GM19324 (cell line): ENCODE measurements at regions not wholly inside any gene's neighbourhood (a gene's known extent, or its start where the extent isn't known, plus 50 kb on each side); places are given as distances from the start of the nearest gene placed in this dataset.

Source experiments
- ATAC-seq: cut with Tn5 transposase; IDR thresholded peaks from one replicate; pipeline ENCODE4 v1.9.1; 2021; ENCODE audit warnings: mild to moderate bottlenecking, moderate library complexity; ENCODE audit not compliant: unreplicated experiment, low FRiP score

- ATAC-seq: no peak
These were observed 677.0 kb downstream of the NYAP2 start for GRCh38 chr2:226076529-226076928.

GRCh38 chr2:226074391-226074790 is 674.9 kb downstream of the NYAP2 start:
- no peak for ATAC-seq

DNA sequence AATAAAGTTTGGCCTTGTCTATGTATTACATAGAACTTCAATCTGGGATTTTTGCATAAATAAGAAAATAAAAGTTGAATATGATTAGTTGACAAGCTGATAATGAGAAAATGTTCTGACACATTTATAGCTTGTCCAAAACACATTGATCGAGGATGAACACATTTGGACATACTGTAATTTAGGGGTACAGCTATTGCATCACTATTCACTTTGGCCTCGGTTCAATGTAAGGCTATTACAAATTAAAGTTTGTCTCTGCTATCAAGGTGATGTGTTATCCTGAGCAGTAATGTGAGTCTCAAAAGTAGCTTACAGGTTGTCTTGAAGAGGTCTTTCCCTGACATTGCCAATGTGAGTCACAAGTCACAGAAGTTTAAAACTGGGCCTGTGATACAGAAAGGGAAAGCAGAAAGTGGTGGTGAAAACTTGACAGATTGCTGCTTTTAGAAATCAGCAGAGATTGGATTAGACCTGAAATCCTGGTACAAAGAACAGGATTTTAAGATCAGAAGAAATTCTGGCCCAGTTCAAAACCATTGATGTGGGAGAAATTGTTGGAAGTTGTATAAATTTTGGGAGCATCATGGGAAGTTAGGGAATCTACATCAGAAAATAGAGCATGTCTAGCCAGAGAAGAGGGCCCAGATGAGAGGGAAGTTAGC is 674.1 kb downstream of the NYAP2 start:
- ATAC-seq: no peak

DNA sequence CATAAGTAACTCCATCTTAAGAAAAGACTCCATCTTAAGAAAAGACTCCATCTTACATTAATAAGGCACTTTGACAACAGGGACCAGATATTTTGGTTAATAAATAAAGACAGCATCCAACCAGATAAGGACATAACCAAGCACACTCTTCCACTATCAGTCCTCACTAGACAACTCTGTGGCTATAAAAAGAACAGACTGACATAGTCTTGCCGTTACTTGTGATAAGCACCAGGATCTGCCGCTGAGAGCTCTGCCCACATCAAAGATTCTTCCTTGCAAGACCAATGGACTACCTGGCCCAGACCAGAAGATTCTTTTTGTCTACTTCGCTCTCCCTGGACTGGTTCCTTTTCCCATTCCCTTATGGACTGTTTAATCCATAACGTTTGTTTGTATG is 667.4 kb downstream of the NYAP2 start:
- ATAC-seq: no peak

GRCh38 chr2:226066391-226066790 is 666.9 kb downstream of the NYAP2 start:
- no peak for ATAC-seq

- ATAC-seq: no peak
These were observed 665.5 kb downstream of the NYAP2 start for GRCh38 chr2:226064932-226065570.

DNA sequence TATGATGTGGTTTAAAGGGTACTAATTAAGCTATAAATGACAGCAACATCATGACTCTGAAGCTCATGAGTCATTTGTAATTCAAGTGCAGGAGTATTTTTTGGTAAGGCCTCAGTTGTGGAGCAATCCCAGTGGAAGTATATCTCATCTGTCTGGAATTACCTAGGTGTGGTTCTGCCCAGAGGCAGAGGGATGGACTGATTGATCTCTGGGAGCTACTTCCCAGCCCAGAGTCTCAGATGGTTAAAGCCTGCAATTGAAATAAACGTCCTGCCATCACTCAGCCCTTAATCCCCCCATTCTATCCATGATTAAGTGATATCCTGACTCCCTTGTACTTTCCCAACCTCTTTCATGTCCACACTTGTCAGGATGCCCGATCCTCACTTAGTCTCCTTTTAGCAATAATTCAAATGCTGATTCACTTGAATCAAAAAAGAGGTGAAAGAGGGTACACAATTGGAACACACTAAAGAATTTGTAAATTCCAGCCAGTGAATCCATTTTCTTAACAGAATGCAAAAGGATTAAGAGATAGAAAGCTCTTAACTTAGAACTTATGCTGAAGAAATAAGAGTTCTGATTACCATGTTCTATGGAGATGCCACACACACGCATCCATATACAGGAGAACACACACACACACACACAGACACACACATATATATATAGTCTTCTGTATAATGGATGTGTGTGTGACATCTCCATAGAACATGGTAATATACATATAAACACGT is 664.4 kb downstream of the NYAP2 start:
- no peak for ATAC-seq

- ATAC-seq: no peak
These were observed 660.6 kb downstream of the NYAP2 start for GRCh38 chr2:226059961-226060627.

DNA sequence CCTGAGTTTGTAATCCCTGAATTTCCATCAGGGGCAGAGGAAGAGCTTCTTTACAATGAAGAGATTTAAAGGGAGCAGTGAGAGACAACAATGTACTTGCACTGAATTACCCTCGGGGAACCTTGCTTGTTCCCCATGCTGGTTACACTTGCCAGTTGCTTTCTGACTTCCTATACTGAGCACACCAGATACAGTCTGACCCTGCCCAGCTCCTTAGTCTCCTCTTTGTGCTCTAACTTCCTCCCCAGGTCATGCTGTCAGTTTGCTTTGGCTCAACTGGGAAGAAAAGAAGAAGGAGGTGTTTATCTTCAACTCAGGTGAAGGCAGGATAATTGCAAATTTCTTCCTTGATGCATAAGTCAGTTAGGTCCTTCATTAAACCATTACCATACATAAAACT is 658.4 kb downstream of the NYAP2 start:
- ATAC-seq: no peak

DNA sequence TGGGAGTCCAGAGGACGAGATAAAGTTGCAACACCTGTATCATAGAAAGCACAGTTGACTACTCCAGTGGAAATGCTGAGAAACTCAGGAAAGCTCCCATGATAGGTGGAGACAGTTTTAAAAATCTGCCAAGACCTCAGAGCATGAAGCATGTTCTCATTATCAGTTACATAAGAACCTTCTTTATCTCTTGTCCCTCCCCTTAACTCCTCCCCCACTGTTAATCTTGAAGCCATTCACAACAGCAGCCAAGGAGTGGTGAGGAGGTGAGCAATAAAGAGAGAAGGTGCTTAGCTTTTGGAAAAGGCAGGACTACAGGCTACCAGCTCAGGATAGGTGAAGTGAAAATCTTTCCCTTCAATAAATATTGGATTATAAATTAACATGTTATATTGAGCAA is 657.9 kb downstream of the NYAP2 start:
- ATAC-seq: no peak

GRCh38 chr2:226052772-226053416 is 653.4 kb downstream of the NYAP2 start:
- no peak for ATAC-seq

DNA sequence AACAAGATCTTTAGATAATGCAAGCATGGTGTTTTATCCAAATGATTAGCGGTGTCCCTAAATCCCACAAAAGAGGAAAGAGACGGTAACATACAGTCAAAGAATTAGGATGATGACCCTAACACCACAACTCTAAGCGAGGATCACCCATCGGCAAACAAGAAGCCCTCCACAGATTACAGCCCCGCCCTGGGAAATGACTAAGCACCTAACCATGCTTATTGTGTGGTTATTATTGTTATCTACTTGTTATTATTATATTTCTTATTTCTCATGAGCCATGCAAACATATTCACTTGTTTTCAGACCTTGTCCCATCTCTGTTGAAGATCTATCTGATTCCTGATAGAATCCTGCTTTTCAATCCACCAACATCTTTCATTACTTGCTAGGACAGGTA is 651.3 kb downstream of the NYAP2 start:
- ATAC-seq: no peak

DNA sequence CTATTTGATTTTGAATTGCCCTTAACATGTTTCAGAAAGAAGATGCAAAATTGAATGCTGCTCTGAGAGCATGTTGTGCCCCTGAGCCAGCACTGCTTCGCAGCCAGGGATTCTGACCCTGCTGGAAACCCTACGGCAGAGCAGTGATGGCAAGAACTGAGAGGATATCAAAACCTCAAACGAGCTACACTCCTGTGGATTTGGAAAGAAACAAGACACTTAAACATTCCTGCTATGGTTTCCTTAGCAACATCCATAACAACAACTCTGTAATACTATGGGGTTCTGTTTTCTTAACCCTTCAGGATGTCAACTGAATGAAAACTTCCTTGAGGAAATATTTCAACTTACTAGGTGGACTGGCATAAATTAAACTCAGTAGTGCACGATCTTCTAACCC is 649.1 kb downstream of the NYAP2 start:
- ATAC-seq: no peak

DNA sequence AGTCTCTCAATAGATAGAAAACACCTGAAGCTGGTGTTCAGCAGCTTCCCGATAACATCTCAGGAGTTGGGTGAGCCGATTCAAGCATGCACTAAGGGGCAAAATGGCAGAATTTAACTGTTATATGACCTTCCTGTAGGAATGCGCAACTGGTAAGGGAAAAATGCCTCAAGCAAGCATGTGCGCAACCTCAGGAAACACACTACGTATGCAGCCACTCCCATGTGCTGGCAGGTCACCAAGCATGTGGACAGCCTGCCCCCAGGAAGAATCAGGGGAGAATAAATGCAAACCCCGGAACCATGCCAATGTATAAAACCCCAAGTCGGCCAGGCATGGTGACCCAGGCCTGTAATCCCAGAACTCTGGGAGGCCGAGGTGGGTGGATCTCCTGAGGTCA is 645.6 kb downstream of the NYAP2 start:
- ATAC-seq: no peak

- no peak for ATAC-seq
These were observed 640.9 kb downstream of the NYAP2 start for GRCh38 chr2:226040344-226040900.

DNA sequence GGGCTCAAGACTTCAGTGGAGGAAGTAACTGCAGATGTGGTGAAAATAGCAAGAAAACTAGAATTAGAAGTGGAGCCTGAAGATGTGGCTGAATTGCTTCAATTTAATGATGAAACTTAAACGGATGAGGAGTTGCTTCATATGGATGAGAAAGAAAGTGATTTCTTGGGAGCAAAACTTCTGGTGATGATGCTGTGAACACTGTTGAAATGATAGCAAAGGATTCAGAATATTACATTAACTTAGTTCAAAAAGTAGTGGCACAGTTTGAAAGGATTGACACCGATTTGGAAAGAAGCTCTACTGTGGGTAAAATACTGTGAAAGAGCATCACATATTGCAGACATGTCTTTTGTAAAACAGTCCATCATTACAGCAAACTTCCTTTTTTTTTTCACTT is 638.0 kb downstream of the NYAP2 start:
- no peak for ATAC-seq

DNA sequence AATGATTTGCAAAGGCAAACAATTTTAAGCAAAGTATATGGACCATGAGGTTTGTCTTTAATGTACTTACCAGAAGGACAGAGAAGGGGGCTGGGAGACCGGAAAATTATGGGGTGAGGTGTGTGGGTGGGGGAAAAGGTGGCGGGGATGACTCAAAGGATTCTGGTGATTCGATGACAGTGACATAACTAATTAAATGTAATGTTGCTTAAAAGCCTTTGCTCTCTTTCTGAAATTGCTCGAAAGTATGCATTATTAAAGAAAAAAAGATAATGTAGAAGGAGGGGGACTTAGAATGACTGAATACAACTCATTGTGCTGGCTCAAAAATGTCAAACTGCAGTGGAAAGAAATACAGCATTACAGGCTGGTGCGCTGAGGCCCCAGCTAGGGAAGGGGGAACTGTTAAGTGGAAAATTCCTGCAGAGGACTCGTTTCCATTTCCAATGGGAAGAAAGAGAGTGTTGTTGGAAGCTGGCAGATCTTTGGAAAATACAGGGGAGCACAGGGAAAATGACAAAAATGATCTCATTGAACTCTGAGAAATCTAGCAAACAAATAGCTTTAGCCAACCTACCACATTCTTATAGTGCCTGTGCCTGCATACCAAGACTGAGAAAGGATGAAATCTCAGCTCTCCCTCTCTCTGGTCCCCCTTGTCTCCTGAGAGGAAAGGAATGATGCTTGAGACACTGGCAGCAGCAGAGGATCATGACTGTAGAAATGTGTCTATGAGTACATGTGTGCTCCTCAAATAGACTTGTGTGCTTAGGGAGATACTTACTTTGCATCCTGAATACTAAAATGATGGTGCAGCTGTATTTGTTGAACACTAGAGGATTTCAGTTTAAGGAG is 632.4 kb downstream of the NYAP2 start:
- ATAC-seq: no peak

DNA sequence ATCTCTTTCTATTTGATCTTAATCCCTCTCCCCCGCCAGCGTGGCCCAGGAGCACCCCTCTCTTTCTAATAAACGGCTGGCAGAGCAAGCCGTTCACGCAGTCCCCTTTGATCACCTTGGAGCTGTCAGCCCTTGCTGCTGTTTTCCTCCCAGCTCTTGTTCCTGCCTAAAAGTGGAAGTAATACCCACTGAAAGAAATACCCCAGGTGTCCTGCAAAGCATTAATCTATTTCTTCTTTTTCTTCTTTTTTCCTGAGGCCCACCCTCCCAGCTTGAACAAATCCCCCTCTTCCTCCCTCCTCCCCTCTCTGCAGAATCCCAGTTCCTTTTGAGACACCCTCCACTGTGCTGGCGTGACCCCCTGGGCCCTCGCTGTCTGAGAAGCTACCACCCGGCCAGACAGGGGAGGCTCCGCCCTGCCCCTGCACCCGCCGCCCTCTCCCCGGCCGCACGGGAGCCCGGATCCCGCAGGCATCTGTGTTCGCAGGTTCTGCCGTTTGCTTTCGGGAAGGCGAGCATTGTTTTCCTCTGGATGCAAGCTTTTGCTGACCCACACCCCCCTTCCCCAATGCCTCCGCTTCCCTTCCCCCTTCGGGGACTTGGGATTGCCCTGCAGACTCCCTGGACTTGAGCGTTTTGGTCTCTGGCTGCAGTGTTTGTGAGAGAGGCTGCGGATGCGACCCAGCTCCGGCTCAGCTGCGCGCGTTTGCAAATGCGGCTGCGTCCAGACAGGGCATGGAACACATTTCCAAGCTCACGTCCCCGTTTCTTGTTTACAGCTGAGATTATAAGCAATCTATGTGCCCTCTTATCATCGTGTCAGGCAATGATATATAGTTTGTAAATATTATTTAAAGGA is 631.5 kb downstream of the NYAP2 start:
- ATAC-seq: no peak

DNA sequence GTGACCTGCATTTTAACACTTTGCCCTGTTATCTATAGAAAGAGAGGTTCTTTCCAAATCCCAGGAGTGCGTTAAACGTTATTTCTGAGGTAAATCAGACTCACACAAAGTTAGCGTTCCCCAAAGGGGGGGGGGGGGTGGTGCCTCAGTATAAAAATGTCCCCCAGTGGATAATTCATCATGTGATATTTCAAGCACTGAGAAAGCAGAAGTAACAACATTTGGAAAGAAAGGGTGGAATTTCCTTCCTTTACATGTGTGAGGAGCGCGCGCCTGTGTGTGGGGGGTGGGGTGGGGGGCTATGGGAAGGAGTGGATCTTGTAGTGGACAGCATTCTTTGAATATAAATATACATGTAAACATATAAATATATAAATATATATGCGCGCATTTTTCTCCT is 630.9 kb downstream of the NYAP2 start:
- no peak for ATAC-seq
